A549 (cell line): ENCODE measurements at regions not wholly inside any gene's neighbourhood (a gene's known extent, or its start where the extent isn't known, plus 50 kb on each side); places are given as distances from the start of the nearest gene placed in this dataset.

Experiments
- CTCF ChIP-seq: fragments of >200 bp; sonication (Bioruptor Twin); formaldehyde crosslinking; IDR thresholded peaks from 3 replicates; pipeline ENCODE4 v1.5.1; 2016
- HDAC2 ChIP-seq: fragments of 200-600 bp; sonication (generic); IDR thresholded peaks from 2 replicates; pipeline ENCODE4 v1.6.1; 2016
- JUN ChIP-seq, 2 experiments: fragments of >200 bp; sonication (Bioruptor Twin); formaldehyde crosslinking; IDR thresholded peaks; 2 replicates in 1 of 2; 3 replicates in 1 of 2; pipeline ENCODE4 v1.6.1; 2016 to 2017
- MAFK ChIP-seq: fragments of 450-650 bp; IDR thresholded peaks from 2 replicates; pipeline ENCODE4 v1.6.1; 2014; ENCODE audit not compliant: partially characterized antibody
- MAX ChIP-seq: IDR thresholded peaks from 2 replicates; pipeline ENCODE4 v1.6.1; 2012
- MAZ ChIP-seq: fragments of 150-350 bp; IDR thresholded peaks from 2 replicates; pipeline ENCODE4 v1.6.1; 2014; ENCODE audit warnings: antibody characterized with exemption, low read depth, low read length, borderline replicate concordance
- MYC ChIP-seq: IDR thresholded peaks from 2 replicates; pipeline ENCODE4 v1.6.1; 2012; ENCODE audit warnings: mild to moderate bottlenecking, inconsistent platforms, low read length, improper control_type of control experiment, borderline replicate concordance
- NR3C1 ChIP-seq: fragments of >200 bp; sonication (Bioruptor Twin); formaldehyde crosslinking; IDR thresholded peaks from 3 replicates; pipeline ENCODE4 v1.6.1; 2017
- SREBF2 ChIP-seq: fragments of 450-650 bp; IDR thresholded peaks from 2 replicates; pipeline ENCODE4 v1.6.1; 2014; ENCODE audit warnings: mild to moderate bottlenecking, moderate library complexity

- TF ChIP-seq MAX: no peak
- TF ChIP-seq NR3C1: no peak
- no peak for TF ChIP-seq SREBF2
- no peak for TF ChIP-seq MYC
- TF ChIP-seq MAZ: no peak
- TF ChIP-seq CTCF: no peak
- no peak for TF ChIP-seq MAFK
- no peak for TF ChIP-seq HDAC2
- no peak for TF ChIP-seq JUN (IDR thresholded peaks at IDR 0.05)
Measured at GRCh38 chr2:16073471-16073870, 133.1 kb downstream of the MYCN start.
